NOMO-1 treated with dmso at 0.1 percent for 144 hours (cell line): ENCODE measurements at regions not wholly inside any gene's neighbourhood (a gene's known extent, or its start where the extent isn't known, plus 50 kb on each side); places are given as distances from the start of the nearest gene placed in this dataset.
"Not testable (repeated sequence)": the region's sequence is repeated elsewhere in the genome, so short reads cannot be mapped to it uniquely, and the experiment has no call there.

Experiments
- DNase-seq: peaks from one replicate; lab custom pipeline; 2025; ENCODE audit not compliant: unreplicated experiment; lab: John Stamatoyannopoulos, UW

DNA sequence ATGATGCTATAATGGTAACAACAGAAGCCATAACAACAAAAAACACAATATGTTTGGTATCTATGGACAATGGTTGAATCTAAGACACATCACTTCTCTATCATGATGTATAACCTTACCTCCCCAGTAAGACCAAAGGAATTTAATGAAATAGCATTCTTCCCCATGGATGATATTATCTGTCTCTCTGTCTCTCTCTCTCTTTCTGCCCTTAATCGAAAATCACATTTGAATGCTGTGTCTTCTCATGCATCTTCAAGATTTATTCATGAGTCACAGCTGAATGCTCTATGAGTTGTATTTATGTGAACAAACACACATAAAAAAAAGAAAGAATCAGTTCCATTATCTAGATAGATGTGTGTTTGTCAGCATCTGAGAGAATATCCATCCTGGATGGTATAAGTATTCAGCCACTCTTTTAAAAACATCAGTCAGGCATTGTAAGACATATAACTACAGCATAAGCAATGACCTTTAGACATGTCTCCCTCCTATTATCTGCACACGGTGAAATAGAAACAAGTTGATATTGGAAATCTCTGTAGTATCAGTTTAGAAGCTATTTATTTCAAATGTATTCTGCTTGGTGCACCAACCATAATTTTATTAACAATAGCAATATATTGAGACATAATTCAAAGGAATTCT lies 433.3 kb downstream of the TOX3 start:
- DNase-seq: no peak

DNA sequence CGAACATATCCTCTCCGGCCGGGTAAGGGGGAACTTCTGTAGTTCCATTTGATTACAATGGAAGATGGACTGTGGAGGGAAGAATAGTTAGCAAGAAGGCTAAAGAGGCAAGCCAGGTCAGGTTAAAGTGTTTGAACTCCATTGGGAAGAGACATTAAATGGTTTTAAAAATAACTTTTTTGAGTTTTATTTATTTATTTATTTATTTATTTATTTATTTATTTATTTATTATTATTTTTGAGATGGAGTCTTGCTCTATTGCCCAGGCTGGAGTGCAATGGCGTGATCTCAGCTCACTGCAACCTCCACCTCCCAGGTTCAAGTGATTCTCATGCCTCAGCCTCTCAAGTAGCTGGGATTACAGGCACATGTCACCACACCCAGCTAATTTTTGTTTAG lies 441.9 kb downstream of the TOX3 start:
- DNase-seq: not testable (repeated sequence)

DNA sequence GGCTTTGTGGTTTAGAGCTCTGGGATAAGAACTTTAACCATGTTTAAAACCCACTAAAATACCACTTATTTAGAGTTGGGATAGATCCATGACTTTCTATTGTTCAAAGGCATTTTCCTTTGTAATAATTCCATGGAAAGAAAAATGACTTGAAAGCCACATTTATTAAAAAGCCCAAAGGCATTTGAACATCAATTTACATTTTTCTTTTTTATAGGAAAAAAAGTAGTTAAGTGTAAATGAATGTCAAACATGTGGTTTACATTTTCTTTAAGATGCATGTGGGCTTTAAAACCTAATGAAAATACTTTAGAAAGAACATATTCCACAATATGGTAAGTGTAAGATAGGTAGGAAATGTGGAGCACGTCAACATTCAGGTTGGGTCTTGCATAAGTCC lies 443.2 kb downstream of the TOX3 start:
- DNase-seq: no peak

DNA sequence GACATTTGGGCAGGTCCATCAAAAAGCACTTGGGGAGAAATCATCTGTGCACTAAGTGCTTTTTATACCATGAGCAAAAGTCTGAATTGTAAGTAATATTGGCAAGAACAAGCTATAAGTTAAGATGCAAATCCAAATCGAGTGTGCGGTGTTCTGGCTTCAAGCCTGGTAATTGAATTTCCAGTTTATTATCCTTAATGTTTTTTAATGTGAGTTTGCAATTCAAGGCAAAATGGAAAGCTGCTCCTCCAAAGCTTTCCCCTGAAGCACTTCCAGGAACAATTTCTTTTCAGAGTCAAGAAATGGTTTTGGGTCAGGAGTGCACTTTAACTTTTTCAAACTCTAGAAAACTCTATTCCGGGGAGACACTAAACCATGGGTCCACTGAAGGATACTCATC lies 445.7 kb downstream of the TOX3 start:
- no peak for DNase-seq

DNA sequence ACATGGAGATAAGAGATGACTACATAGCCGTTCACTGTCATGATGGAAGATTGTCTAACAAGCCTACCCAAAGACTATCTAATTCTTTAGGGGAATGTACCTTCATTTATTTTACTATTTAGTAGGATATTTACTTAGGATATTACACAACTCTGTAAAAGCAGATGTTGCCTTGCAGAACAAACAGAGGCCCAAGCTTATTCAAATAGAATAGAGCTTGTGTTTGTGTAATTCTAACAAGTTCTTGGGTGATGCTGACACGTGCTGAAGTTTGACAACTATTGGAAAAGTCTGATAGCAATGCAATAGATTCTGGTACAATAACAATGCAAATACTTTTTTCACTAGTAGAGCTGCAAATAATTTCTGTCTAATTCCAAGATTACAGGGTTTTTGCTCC lies 447.6 kb downstream of the TOX3 start:
- no peak for DNase-seq

DNA sequence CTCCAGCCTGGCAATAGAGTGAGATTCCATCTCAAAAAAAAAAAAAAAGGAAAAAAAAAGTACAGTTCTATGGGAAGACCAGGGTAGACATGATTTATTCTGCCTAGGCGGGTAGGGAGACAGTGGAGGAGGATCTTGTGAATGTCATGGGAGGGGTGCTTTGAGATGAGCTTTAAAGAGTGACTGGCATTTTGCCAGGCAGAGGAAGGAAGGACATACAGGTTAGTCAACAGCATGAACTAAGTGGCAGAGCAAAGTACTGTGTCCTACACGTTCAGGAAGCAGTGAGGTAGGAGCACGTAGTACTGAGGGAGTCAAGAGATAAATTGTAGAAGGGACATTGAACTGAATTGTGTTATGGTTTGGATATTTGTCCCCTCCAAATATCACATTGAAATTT lies 451.5 kb downstream of the TOX3 start:
- DNase-seq: no peak

DNA sequence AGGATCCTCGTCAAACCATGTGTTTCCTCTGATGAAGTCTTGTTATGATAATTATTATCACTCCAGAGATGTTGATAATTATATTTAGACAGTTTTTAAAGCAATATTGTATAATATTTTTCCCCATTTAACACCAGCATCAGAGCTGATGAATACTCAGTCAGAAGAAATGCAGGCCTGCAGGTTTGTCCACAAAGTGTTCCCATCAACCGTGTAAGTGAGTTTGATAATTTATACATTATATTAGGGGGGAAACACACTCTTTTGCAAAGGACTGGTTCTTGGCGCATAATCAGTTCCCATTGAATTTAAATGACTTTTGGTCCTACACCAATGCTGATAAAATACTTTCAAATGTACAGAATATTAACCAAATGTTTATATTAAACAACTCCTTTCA lies 454.8 kb downstream of the TOX3 start:
- no peak for DNase-seq

DNA sequence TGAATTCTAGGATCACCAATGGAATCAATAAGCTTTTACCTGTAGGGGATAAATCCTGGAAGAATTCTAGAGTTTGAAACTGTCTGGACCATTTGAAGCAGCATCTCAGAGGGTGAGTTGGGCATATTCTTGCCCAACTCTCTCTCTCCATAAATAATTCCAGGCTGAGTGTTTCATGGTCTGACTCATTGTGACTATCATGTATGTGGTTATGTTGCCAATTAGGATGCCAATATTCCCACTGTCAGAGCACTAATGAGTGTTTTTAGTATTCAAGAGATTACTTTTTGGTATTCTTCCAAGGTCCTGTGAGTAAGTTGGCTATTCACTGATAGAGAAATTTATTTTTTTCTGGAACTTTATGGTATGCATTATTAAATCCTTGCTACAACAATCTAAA lies 456.9 kb downstream of the TOX3 start:
- DNase-seq: no peak

DNA sequence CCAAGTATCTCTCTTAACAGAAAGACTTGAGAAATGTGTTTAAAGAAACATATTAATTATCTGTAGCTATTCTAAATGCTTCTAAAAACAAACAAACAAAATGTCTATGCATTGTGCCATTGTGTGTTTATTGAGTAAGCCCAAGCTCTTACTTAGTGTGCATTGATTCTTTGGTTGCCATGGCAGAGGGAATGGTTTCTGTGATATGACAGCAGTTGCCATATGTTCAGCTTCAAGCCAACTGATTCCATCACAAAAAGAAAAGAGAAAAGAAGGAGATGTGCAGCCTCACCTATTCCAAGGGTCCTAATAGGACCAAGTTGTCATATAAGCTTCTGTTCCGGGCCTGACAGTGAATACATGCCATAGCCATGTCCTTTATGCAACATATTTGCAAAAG lies 457.5 kb downstream of the TOX3 start:
- no peak for DNase-seq

DNA sequence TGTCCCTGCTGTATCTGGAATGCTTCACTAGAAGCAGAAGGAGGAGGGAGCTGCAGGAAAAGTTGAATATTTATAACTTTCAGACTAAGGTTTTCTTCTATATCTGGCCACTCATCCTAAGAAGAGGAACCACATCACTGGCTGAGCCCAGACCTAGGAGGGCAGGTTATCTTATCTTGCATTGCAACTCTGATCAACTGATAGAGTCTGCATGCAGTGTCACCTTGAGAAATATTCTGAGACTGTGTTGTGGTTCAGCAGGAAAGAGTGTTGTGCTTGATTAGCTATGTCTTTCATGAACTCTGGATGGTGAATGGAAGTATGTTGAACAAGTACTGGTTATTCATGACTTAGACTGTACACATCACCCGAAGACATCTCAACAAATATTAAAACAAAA lies 460.0 kb downstream of the TOX3 start:
- DNase-seq: no peak

DNA sequence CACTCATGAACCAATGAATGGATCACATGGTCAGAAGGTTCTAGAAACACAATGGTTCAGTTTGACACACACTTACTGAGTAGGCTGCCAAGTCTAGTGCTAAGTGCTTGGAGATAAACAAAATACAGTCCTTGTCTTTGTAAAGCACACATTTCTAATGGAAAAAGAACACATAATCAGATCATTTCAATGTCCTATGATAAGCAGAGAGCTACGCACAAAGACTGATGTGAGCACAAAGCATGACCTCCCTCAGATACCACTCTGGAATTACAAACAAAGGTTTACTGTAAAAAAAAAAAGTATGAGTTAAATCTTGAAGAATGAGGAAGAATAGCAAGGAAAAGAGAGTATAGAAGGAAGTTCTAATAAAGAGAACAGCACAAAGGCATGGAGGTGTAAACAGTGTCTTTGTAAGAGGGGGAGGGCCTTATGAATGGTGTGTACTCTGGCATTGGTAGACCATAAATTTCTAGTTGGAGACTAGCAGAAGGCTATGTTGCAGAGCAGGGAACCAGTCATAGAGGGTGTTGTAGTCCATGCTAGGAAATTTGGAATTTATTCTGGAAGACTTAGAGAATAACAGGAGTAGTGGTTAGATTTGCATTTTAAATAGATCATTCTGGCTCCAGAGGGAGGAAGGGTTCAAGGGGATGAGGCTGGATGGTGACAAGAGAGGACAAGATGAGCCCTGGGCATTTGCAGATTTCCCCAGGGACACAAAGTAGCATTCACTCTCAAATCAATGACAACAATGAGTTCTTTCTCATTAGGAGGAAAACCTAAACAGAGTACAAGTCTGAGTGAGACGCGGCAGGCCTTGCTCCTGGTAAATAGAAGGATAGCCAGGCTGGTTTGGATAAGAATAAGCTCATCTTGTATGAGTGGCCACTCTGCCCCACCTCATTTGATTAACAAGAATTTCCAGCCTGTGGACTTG lies 468.0 kb downstream of the TOX3 start:
- no peak for DNase-seq

DNA sequence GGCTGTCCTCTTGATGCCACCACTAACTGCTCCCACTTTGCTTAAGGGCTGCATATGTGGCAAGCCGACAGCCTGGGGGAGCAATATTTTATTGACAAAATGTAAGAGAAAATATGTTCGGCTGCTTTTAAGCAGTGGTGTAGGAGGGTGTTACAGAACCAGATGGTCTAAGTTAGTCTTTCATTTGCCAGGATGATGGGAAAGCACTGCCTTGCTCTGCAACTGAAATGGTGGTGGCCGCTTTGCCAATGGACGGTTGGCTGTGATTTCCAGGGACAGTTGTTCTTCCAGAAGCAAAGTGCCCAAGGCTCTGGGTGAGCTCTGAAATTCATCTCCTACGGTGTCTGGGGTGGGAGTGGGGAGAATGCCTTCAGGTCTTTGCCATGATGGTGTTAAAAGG lies 469.3 kb downstream of the TOX3 start:
- no peak for DNase-seq

DNA sequence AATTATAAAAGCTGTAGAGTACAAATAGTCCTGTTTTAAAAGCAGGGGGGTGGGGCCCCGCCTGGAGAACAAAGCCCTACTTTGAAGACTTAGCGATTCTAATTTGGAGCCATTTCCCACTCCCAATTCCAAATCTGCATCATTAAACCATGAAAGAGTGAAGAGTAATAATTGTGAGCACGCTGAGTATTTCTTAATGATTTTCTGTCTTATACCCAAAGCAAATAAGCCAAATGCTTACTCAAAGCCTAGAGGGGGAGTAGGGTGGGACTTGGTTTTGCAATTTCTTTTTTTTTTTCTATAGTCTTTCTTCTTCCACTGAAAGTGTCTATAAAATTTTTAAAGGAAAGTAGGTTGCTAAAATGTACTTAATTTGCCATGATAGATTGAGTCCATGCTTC lies 470.1 kb downstream of the TOX3 start:
- DNase-seq: no peak

DNA sequence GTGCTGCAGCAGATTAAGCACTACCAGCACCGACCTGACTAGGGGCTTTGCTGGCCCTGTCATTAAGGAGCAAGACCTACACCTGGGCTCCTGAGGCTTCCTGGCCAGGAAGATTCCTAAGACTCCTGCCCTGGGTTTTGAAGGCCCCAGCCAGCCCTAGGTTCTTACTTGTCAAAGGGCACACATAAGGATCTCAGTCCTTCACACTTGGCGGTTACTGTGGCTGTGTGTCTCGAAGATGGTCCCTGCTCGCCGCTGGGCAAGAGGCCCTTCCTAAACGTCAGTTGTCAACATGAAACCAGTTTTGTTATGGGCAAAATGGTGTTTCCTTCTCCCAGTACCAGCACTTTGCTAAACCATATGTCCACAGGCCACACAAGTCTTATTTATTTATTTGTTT lies 470.6 kb downstream of the TOX3 start:
- DNase-seq: no peak

DNA sequence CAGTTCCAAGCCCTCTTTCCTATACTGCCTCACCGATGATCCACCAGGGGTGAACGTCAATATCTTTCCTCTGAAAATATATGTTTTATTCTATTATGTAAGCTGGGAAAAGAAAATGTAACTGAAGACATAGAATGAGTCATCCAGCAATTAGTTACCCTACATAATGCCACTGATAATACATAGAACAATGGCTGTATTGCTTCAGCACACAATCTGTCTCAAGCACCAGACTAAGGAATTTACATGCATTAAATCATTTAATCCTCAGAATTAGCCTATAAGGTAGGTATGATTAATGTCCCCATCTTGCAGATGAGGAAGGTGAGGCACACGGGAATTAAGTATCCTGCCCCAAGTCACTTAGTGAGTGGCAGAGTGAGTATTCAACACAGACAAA lies 472.8 kb downstream of the TOX3 start:
- no peak for DNase-seq

DNA sequence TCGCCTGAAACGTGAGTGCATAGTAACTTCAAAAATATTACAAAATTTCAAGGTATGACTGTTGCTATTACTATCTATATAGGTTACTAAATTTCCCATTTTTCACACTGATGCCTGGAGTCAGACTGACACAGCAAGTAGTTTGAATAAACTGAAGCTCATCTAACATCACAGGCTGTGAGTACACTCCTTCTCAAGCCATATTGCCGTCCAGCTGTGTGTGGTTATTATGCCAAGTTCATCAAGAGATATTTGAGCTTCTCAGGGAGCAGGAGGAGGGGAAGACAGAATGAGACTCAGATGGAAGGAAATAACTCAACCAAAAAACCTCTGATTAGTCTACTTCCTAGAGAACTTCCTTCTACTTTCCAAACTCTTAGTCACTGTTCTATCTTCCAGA lies 473.9 kb downstream of the TOX3 start:
- DNase-seq: no peak

DNA sequence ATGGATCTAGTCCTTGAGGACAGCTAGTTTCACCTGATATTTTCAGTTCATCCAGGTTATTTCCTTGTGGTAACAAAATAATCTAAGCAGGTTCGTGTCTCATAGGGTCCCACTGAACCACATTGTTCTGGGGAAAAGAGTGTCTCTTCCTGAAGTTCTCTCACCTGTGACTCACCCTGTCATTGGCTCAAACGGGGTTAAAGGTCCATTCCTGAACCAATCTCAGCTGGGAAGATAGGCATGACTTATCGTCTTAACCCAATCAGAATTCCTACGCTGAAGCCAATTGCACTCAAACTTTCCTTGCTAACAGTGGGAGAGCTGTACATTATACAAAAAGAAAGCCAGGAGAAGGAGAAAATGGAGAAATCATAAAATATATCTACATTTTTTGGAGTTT lies 475.8 kb downstream of the TOX3 start:
- no peak for DNase-seq

DNA sequence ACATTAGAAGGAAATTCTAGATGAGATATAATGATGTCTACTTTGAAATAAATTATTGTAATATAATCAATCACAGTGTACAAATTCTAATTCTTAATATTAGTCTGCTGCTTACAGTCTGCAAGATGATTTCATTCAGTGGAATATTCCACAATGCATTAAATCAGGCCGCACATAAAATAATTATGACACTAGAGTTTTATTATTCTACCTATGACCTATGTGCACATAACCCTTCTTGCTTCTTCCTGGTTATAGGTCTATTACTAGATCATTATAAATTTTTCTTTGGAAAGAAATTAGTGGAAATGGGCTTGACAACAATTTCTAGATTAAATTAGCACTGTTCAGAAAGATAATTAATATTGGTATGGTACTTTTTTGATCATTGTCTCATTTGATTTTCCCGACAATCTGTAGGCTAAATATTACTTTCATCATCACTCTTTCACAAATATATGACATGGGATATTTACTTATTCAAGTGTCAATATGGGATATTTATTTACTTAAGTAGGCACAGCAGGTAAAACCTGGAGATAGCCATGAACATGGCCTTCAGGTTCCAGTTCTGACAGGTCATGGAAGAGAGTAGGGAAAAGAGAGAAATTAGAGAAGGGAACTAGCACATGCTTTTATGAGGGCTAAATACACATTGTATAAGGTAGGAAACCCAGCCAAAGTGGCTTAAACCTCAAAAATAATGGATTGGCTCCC lies 476.4 kb downstream of the TOX3 start:
- no peak for DNase-seq

DNA sequence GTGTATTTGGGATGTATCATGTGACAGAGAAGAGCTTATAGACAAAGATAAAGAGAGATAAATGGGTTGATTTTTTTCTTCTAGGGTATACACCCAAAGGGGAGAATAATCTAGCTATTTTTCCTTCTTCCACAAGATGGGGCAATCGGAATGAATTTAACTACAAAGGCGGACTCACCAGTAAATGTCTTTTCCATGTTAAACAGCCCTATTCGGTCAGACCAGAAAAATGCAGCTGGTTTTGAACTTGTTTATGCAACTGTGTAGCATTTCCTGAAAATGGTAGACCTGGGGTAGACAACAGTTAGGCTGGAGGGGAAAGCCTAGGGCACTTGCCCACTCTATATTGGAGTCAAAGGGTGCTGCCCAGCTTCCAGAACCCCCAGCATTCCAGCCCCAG lies 477.1 kb downstream of the TOX3 start:
- DNase-seq: no peak

DNA sequence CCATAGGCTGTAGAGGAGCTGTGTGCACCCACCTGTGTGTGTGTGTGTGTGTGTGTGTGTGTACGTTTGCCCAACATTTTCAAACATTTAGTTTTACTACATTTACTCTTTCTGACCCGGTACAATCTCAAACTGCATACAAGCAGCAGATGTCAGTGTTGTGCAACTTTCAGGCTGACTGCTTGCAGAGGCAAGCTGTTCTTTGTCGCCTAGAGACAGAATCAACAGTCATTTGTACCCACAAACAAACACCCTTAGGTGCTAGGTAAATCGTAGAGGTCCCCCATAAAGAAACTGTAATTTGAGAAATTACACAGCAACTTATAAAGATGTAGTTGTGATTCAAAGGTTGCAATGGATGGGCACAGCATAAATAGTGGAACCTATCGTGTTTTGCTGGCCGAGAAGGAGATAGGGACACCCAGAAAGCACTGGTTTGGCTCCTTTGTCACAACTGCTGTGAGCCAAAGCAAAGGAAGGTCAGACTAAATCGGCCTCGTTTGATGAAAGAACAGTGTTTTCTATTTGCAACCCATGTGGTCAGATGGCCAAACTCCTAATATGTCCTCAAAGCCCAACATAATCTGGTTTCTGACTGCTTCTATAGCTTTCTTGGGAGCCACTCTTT lies 478.4 kb downstream of the TOX3 start:
- DNase-seq: no peak

DNA sequence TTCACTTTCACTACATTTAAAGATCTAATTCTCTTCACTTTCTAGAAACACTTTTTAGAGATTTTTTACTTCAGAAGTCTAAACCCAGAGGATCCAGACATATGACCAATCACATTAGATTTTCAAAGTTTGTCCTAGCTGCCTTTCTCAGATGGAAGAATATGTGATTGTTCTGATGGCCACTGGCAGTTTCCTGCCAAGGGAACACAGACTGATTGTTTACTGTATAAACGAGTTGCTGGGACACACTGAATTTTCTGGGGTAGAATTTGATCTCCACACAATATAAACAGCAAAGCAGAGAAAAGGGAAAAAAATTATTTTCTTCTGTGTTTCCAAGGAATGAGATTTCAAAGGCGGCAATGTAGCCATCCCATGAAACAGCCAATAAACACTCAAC lies 480.0 kb downstream of the TOX3 start:
- no peak for DNase-seq

DNA sequence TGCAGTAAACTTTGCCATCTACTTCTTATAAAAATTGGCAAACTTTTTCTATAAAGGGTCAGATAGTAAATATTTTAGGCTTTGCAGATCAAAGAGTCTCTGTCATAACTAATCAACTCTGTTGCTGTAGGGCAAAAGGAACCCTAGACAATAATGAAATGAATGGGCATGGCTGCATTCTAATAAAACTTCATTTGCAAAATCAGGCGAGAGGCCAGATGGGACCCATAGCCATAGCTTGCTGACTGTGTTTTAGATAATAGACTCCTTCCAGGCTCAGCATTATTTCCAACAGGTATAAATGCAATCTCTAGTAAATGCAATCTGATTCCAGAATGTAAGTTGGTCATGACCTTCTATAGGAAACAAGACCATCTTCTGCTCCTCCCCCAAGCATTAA lies 490.7 kb downstream of the TOX3 start:
- no peak for DNase-seq
